GM18867 (cell line): ENCODE measurements at regions not wholly inside any gene's neighbourhood (a gene's known extent, or its start where the extent isn't known, plus 50 kb on each side); places are given as distances from the start of the nearest gene placed in this dataset.

Source experiments
- ATAC-seq: cut with Tn5 transposase; IDR thresholded peaks from one replicate; pipeline ENCODE4 v1.9.1; 2021; ENCODE audit warnings: mild to moderate bottlenecking, moderate library complexity; ENCODE audit not compliant: unreplicated experiment

DNA sequence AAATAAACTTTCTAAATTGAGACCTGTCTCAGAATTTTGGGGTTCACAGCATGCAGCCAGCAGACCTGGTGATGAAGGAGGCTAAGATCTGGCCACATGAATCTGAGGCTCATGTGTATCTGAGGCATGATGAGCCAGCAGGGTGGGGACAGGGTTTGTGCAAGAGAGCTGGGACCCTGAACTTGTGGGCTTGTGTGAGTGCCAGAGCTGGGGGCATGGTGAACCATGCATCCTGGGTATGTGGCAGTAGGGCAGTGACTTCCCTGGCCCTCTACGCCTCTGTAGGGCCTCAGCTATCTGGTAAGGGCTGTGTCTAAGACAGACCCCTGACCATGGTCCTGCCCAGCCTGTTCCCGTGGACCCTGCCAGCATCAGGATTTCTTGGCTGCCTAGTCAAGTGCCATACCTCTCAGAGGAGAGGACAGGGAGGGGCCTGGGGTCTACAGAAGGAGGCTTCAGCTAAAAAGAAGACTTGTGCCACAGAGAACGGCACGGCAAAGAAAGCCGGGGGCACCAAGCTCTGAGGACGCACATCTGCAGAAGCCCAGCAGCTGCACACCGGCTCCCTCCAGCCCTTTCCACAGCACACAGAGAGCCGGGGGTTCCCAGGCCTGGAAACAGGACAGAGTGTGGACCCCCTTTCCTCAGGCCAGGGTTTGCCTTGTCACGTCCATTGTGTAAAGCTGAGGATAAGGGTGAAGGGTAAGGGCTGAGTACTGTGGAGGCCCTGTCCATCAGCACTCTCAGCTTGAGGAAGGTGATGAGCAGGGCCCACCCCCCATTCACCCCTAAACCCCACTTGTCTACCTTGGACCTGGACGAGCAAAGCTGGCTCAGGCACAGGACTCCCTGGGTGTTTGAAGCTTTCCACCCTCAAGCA, 130.1 kb downstream of the MRPL36 start:
- no peak for ATAC-seq

DNA sequence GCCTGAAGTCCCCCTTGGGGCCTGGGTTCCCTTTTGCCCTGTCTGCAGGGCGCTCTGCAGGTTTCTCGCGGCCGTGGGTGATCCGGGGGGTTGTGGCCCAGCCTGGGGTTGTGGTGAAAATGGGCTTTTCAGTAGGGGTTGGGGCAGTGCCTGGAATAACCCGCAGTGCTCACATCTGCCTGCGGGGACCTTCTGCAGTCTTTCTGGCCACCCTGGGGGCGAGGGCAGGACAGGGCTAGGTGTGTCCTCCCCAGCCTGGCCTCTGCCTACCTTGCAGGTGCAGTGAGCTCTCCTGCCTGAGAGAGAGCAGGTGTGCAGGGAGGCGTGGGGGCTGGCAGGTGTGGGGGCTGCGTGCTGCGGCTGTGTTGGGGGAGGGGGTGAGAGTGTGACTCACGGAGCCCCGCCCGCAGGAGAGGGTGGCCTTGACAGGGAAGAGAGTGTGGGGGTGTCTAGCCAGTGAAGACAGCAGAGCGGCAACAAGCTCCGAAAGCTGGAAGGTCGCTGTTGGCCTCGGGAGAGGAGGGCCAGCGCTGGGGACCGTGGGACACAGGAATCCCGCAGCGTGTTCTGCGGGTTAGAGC, 131.4 kb downstream of the MRPL36 start:
- no peak for ATAC-seq

DNA sequence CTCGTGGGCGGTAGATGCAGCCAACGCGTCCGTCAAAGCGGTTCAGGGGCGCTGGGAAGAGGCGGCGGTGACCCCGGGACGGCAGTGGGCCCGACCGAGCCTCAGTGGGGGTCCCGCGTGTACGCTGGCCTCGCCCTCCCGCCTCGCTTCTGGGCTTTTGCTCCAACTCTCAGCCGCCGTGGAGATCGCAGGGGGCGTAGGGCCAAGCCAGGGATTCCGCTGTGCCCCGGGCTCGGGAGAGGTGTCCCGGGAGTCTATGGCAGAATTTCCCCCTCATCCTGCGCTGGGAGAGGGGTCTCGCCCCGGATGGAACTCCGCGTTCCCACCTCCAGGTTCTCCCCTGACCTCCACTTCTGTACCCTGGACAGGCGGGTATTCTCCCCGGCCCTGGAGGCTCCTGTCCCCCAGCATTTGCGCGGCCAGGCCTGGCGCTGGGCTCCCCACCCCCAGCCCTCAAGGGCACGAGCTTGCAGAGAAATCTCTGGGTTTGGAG, 131.9 kb downstream of the MRPL36 start:
- no peak for ATAC-seq

DNA sequence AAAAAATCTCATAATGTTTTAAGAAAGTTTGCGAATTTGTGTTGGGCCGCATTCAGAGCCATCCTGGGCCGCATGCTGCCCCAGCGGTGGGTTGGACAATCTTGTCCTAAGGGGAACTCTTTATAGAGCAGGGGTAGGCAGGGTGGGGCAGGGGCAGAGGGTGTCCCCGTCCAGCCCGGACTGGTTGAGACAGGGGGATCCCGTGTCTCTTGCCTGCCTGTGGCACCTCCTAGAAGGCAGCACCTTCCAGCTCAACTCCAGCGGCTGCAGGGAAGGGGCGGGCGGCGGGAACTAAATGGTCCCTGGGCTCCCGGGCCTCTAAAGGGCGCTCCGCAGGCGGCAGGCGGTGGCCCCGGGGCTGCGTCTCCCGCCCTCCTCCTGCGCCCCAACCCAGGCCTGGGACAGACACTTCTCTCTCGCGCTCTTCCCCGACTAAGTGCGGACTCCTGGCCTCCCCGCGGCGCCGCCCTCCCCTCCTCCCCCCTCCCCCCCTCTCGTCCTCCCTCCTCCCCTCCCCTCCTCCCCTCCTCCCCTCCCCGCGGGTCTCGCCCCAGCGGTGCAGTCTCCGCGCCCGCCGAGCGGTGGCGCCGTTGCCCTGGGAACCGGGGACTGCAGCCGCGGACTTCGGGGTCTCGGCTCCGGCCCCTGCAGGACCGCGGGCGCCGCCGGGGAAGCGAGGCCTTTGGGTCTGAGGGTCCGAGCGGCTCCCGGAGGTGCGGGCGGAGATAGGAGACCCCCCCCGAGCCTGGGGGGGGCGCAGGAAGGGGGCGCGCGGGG, 132.6 kb downstream of the MRPL36 start:
- ATAC-seq: no peak

DNA sequence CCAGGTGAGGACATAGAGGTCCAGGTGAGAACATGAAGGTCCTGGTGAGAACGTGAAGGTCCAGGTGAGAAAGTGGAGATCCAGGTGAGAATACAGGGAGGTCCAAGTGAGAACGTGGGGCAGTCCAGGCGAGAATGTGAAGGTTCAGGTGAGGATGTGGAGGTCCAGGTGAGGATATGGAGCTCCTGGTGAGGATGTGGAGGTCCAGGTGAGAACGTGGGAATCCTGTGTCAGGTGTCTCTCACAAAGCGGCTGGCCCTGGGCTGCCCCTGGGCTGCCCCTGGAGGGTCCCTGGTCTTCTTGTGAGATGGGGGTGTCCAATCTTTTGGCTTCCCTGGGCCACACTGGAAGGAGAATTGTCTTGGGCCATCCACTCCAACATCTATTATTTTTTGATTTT, 133.4 kb downstream of the MRPL36 start:
- ATAC-seq: no peak

DNA sequence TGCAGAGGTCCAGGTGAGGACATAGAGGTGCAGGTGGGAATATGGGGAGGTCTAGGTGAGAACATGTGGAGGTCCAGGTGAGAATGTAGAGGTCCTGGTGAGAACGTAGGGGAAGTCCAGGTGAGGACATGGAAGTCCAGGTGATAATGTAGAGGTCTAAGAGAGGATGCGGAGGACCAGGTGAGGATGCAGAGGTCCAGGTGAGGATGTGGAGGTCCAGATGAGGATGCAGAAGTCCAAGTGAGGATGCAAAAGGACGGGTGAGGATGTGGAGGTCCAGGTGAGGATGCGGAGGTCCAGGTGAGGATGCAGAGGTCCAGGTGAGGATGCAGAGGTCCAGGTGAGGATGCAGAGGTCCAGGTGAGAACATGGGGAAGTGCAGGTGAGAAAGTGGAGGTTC, 133.8 kb downstream of the MRPL36 start:
- no peak for ATAC-seq

DNA sequence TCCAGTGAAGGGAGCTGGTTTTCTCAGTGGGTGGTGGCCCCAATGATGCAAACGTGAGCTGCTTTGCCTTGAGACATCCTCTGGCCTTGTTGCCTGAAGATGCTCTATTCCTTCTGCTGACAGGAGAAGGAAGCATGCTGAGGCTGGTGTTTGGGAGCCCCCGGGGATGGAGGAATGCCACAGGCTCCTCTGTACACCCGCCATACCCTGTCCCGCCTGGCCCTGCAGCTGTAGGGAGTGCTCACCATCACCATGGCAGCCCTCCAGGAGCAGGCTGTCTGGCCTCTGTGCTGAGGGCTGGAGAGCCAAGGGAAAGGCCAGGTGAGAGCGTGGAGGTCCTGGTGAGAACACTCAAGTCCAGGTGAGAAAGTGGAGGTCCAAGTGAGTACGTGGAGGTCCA, 134.4 kb downstream of the MRPL36 start:
- ATAC-seq: no peak

DNA sequence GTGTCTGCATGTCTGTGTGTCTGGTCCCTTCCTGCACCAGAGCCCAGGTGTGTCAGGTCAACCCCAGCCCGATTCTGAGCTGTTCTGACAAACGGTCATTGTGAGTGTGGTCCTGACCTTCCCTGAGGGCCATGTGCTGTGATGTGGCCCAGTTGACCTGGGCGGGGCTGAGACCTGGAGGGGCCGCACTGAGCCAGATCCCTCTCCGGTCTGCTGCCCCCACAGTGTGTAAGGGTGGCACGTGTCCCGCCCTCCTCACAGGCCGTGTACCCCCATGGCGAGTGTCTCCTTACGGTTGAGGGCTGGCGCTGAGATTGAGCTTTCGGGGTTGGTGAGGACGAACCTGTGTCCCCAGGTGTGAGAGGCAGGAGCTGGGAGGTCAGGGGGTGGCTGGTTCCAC, 136.5 kb downstream of the MRPL36 start:
- no peak for ATAC-seq

DNA sequence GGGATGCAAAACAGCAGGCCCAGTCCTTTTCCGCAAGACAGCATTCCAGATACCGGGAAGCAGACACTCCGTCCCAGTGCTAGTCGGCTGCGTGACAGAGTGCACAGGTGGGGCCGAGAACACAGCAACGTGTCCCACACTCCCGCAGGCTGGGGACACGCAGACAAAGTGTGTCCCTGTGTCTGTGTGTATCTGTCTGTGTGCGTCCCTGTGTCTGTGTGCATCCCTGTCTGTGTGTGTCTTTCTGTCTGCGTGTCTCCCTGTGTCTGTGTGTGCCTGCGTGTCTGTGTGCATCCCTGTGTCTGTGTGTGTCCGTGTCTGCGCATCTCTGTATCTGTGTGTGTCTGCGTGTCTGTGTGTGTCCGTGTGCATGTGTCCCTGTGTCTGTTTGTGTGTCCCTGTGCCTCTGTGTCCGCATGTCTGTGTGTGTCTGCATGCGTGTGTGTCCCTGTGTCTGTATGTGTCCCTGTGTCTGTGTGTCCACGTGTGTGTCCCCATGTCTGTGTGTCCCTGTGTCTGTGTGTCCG, 137.0 kb downstream of the MRPL36 start:
- no peak for ATAC-seq

DNA sequence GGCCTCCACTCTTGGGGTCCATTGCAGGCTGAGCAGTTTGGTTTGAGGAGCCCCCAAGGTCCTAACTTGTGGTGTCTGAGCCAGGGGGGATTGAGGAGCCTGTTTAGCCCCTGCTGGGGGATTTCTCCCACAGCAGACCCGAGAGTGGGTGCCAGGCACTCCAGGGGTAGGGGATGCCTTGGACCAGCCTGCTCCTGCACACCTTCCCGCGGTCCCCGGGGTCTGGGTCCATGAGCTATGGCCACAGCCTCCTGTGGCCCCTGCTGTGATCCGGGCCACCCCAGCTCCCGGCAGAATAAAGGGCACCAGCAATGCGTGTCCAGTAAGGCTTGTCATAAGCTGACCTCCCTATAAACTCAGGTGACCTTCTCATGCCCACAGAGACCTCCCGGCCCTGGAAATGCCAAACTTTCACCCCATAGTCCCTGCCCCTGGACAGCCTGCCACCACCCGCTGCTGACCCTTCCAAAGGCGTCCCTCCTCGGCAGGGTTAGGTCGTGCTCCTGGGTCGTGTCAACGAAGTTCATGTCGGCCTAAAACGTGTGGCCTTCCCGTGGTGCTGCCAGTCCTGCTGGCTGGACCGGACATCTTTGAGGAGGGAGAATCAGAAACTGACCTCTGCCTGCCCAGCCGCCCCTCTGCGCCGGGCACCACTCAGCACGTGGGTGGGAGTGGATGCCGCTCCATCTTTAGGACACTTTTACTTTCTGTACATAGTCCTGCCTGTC, 137.6 kb downstream of the MRPL36 start:
- ATAC-seq: no peak

DNA sequence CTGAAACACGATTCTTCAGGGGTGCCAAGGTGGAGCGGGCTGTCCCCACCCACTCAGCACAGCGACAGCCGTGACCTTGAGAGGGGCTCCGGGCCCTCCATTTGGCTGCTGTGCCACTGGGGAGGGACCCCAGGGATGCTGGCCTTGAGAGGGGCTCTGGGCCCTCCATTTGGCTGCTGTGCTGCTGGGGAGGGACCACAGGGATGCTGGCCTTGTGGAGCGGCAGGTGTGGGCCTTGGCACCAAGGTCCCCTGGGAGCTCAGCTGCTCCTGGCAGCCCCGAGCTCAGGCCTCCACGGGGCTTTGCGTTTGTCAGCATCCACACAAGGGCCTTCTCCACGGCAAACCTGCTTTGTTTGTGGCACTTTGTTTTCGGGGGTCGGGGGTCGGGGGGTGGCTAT, 137.6 kb upstream of the LPCAT1 start:
- ATAC-seq: no peak

DNA sequence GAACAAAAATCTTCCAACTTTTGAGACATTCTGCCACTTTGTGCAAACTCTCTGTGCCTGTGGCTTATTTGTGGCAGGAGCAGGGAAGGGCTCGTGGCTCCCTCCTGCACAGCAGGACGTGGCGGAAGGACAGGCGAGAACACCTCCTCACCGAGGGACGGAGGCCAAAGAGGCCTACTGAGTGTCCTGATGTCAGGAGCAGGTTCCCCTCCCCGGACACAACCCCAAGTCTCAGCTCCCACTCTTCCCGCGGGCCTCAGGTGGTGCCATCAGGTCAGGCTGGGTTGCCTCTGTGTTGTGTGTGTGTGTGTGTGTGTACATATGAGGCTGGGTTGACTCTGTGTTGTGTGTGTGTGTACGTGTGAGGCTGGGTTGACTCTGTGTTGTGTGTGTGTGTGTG, 136.8 kb upstream of the LPCAT1 start:
- ATAC-seq: no peak

DNA sequence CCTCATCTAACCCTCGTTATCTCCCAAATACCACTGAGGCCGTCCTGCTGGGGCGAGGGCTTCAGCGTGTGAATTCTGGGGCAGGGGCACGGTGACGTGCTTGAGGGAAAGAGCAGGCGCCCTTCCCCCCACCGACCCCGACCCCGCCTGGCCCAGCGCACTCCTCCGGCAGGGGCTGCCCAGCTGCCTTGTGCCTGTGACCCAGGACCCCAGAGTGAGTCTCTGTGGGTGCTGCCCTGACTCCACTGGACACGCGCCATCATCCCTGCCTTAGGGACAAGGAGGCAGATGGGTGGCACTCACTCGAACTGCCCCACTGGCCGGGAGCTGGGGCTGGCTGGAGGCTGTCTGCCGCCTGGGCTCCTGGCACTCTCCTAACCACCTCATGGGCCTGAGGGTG, 136.2 kb upstream of the LPCAT1 start:
- no peak for ATAC-seq

DNA sequence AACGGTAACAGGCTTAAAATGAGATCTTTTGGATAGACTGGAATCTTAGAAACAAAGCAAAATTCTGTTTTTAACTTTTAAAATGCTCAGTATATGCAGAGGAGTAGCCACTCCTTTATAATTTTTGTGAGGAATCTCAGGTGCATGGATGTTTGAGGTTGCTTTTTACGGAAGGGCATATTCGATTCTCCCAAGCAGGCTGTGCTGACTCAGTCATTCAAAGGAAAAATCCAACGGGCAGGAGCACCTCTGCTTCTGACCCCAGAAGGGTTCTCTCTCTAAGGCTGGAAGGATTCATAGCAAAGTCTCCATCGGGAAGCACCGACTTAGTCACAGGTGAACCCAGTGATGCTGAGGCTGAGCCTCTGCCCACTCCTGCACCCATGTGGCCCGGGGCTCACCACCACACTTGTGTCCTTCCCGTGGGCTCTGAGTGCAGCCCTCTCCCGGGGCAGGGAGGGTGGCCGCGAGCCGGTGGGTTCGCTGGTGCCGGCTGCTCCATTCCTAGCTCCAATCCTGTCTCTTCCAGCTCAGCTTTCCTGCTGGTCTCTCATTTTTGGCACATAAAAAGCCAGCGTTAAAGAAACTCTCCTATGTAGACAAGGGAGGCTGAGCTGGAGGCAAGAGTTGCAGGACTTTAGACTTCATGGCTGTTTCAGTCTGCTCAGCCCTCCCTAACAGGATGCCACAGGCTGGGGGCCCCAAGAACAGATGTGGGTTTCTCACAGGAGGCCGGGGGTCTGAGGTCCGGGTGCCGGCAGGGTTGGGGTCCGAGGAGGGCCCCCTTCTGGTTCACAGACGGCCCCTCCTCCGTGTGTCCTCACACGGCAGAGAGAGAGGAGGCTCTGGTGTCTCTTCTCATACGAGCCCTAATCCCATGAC, 135.6 kb upstream of the LPCAT1 start:
- no peak for ATAC-seq

DNA sequence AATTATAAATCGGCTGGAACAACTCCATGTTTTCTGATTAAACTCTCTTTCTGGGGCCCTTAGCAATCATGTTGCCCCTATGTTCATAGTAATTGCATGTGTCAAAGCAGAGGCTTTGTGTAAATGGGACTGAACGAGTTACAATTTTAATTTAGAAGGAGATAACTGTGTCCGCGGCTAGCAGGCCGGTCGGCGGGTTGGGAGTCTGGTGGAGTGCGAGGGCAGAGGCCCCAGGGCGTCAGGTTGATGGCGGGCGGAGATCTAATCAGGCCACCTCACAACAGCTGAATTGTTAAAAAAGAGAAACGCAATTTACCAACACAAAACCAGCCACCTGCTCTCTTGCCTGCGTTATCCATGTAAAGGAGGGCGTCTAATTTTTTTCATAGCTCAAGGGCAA, 134.9 kb upstream of the LPCAT1 start:
- ATAC-seq: no peak

DNA sequence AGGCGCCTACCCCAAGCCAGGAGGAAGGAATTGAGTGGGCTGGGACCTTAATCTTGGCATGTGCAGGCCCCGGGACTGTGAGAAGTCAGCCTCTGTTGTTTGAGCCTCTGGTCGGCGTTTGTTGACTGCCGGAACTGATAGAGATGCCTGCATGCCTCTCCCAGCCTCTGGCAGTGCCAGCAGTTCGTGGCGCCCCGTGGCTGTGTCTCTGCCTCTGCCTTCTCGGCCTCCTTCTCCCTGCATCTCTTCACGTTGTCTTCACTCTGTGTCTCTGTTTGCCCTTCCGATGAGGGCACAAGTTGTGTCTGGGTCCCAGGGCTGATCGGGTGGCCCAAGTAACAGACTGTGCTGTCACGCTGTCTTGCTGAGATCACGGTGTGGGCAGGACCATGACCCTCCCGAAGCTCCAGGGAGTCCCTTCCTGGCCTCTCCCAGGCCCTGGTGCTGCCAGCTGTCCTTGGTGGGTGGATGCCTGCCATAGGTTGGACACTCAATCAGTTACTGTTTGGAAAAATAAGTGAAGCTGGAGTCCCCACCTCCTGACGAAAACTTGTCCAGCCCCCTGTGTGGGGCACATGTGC, 133.5 kb upstream of the LPCAT1 start:
- no peak for ATAC-seq

DNA sequence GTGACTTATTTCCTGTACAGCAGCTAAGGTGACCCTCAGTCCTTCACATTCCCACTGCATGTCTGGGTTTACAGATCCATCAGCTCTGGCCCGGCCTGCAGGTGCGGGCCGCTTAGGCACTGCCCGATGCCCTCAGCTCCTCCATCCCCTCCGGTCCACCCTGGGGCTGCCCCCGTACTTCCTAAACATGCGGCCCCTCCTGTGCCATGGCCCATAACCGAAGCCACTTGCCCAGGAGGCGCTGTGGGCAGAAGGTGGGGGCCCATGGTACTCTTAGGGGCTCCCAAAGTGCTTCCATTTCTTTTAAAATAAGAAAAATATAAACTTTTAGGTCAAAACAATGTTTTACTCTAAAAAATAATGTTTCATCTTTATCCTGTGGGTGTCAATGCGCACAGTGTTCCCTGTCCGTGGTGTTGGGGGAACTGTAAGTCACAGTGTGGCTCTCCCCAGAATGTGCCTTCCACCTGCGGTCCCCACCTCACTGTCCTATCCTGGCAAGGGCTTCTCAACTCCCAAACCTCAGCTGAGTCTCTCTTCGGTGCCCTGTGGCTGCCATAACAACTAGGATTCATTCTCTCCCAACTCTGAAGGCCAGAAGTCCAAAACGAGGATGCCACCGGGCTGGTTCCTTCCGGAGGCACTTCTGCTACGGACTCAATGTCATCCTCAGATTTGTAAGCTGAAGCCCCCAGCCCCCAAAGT, 132.7 kb upstream of the LPCAT1 start:
- ATAC-seq: no peak

DNA sequence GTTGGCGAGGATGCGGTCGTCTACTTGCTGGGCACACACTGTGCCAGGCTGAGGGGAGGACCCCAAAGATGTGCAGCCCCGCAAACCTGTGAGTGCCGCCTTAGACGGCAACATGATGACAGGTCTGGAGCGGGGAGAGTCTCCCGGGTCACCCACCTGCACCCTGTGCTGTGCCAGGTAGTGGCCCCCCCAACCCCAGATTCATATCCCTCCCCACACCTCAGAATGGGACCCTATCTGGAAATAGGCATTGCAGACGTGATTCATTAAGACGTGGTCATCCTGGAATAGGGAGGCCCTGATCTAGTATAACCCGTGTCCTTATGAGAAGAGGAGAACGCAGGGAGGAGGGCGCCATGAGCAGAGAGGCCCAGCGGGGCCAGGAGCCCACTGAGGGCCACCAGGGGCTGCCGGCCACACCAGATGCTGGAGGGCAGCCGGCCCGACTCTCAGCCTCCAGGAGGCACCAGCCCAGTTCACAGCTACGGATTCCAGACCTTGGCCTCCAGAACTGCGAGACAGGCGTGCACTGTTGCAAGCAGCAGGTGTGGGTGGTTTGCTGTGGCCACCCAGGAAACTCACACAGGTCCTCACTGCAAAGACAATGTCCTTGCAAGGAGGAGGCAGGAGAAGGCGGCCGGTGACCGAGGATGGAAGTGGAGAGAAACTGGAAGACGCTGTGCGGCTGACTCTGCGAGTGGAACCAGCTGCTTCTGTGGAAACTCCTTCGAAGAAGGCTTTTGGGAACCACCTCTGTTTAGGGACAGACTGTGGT, 131.9 kb upstream of the LPCAT1 start:
- ATAC-seq: no peak
